GM13977 (cell line): ENCODE measurements at regions not wholly inside any gene's neighbourhood (a gene's known extent, or its start where the extent isn't known, plus 50 kb on each side); places are given as distances from the start of the nearest gene placed in this dataset.

Experiments used
- DNase-seq: peaks from one replicate; pipeline ENCODE4 v3.0.0; 2012; ENCODE audit warnings: low spot score
- in situ Hi-C: fragments of 300-500 bp; cut with MboI; formaldehyde crosslinking; loops from one replicate; pipeline ENCODE4 v1.12.0; 2022; ENCODE audit warnings: low sequenced_read_pairs, low pct_unique_long_range_greater_than_20kb, mixed read lengths, inconsistent platforms; ENCODE audit not compliant: unreplicated experiment
- TF ChIP-seq, protein P1 (sequence below): IDR thresholded peaks from 2 replicates; pipeline ENCODE4 v1.5.1; 2012; ENCODE audit warnings: mild to moderate bottlenecking, control low read depth; ENCODE audit not compliant: insufficient read depth; ENCODE audit errors: extremely low read depth, missing control alignments

DNA sequence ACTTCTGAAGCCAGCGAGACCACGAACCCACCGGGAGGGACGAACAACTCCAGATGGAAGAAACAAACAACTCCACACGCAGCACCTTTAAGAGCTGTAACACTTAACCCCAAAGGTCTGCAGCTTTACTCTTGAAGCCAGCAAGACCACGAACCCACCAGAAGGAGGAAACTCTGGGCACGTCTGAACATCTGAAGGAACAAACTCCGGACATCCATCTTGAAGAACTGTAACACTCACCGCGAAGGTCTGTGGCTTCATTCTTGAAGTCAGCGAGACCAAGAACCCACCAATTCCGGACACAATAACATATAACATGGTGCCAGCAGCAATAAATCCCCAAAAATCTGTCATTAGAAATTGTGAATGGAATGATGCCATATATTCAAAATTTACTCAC lies 180.9 kb downstream of the TLE1 start:
- in situ Hi-C loops, result no loop called here
- TF ChIP-seq, protein P1, sequence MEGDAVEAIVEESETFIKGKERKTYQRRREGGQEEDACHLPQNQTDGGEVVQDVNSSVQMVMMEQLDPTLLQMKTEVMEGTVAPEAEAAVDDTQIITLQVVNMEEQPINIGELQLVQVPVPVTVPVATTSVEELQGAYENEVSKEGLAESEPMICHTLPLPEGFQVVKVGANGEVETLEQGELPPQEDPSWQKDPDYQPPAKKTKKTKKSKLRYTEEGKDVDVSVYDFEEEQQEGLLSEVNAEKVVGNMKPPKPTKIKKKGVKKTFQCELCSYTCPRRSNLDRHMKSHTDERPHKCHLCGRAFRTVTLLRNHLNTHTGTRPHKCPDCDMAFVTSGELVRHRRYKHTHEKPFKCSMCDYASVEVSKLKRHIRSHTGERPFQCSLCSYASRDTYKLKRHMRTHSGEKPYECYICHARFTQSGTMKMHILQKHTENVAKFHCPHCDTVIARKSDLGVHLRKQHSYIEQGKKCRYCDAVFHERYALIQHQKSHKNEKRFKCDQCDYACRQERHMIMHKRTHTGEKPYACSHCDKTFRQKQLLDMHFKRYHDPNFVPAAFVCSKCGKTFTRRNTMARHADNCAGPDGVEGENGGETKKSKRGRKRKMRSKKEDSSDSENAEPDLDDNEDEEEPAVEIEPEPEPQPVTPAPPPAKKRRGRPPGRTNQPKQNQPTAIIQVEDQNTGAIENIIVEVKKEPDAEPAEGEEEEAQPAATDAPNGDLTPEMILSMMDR, result no peak

DNA sequence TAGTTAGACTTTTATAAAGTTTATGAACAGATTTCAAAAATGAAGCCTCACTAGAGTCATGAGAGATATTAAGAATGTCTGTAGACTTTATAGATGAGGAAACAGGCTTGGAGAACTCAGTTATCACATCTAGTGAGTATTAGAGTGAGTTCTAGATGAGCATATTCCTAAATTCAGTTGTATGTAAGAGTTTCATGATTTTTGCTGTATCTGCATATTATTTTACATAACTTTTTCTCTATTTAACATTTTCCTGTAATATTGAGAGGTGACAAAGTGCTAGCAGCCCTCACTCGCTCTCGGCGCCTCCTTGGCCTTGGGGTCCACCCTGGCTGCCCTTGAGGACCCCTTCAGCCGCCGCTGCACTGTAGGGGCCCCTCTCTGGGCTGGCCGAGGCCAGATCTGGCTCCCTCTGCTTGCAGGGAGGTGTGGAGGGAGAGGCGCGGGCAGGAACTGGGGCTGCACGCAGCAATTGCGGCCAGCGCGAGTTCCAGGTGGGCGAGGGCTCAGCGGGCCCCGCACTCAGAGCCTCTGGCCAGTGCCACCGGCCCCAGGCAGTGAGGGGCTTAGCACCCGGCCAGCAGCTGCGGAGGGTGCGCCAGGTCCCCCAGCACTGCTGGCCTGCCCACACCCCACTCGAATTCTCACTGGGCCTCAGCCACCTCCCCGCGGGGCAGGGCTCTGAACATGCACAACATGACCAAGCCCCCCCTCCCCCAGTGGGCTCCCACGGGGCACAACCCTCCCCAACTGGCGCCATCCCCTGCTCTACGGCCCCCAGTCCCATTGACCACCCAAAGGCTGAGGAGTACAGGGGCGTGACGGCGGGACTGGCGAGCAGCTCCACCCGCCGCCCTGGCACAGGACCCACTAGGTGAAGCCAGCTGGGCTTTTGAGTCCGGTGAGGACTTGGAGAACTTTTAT lies 182.1 kb downstream of the TLE1 start:
- TF ChIP-seq, protein P1, result no peak
- no peak for DNase-seq
- in situ Hi-C loops, result no loop called here

More for the DNA sequence above, 180.9 kb downstream of the TLE1 start:
- no peak for DNase-seq

DNA sequence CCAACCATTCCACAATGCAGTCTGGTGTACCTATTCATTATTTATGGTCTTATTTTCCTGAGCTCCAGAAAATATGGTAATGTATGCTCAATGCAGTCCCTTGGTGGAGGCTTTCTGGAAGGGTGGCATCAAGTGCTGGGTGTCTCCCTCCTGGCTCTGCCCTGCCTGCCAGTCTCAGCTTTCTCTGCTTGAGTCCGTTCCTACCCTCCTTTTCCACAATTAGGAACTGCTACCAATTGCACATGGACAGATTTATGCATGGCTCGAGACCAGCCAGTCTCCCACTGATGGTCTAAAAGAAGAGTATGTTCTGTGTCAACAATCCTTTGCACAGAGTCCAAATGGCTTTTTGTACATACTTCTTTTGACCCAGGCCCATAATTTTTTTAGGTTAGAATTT lies 189.8 kb downstream of the TLE1 start:
- DNase-seq, result no peak
- TF ChIP-seq, protein P1, result no peak
- in situ Hi-C loops, result no loop called here

DNA sequence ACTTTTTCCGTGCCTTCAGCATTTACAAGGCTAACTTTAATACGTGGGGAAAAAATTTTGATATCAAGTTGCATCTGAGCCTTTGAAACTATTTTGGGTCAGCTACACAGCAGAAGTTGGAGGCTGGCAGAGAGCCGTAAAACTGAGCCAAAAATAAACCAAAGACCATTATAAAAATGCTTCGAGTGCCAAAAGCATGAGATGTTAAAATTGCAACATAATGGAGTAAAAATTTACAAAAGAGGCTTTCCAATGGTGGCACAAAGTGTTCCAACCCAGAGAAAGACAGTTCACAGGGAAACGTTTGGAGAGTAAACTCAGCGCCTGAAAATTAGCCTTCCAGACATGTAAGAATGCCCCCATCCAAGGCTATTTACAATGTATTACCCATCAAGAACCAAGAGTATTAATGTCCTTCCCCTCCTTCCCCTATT lies 190.3 kb downstream of the TLE1 start:
- DNase-seq, result no peak
- in situ Hi-C loops, result no loop called here
- TF ChIP-seq, protein P1, result no peak

DNA sequence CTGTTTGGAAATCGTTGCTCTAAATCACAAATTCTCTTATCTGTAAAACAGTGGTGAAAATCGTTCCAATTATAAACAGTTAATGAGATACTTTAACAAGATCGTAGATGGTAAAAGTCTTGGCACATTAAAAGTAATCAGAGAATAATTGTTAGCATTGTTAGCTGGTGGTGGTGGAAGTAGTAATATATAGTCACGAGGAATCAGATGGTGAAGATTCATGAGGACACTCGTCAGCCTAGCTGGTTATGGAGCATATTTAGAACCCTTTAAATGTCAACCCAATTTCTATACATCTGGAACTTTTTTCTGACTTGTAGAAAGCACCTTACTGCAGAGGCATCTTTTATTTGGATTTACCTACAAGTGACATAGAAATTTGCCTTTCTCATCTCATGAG lies 190.8 kb downstream of the TLE1 start:
- DNase-seq, result no peak
- in situ Hi-C loops, result no loop called here
- TF ChIP-seq, protein P1, result no peak

DNA sequence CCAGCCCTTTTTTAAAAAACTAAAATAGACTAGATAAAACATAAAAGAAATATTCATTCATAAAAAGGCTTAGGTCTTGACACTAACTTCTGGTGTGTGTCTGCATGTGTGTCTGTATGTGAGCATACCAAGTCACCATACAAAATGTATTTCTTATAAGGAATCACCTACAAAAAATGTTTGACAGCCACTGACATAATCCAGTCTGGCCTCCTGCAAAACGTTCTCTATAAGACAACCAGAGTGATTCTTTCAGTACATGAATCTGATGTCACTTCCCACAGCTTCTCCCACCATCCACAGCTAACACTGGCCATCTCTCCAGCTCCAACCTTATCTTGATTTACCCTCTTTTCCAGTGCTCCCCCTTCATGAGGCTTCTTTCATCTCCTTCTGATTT lies 192.3 kb downstream of the TLE1 start:
- TF ChIP-seq, protein P1, result no peak
- in situ Hi-C loops, result no loop called here
- no peak for DNase-seq
